ENCODE measurements at regions not wholly inside any gene's neighbourhood (a gene's known extent, or its start where the extent isn't known, plus 50 kb on each side); places are given as distances from the start of the nearest gene placed in this dataset.

DNA sequence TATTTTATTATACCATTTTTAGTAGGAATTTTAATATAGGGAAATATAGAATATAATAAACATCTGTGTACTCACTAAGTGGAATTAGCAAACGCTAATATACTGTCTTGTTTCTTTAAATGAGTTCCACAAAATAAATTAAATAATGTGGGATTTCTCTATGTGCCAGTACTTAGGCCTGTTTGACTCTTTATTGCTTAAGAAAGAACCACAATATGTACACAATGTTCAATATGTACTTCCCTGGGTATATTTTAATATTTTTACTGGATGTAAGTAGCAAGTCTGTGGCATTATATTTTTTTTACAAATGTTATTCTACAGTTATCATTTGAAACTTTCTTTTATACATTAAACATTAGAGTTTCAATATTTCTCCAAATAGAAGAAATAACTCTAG lies 92.5 kb upstream of the CARD18 start:
- no peak for FAIRE-seq
- H3K27ac Mint-ChIP-seq (ENCODE audit: unreplicated experiment), result no peak overlapping the region

DNA sequence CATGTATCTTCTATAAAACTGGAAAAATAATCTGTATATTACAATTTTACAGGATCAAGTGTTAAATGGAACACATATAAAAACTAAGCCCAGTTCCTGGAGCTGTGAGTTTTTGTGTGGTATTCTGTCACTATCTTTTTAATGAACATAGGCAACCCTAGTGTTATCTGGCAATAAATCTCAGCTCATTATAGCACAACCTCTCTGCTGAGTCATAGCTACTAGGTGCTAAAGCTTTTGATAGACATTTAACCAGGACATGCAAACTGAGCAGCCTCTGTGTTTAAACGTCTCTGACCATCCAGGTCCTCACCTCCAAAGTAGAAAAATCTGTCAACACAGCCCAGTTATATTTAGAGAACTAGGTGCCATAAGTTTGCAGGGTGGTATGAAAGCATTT lies 91.0 kb upstream of the CARD18 start:
- Mint-ChIP-seq H3K9me3 (ENCODE audit: unreplicated experiment) (no peaks in the 10 kb centered on the region), H3K27me3 (ENCODE audit: low read depth, unreplicated experiment) (no peaks in the 10 kb centered on the region), H3K36me3 (ENCODE audit: low read depth, unreplicated experiment) (no peaks in the 10 kb centered on the region), H3K4me3 (ENCODE audit: unreplicated experiment) (no peak overlapping the region), H3K4me1 (ENCODE audit: low read depth, unreplicated experiment) (peaks cover 22% of the 10 kb centered on the region), H3K27ac (ENCODE audit: unreplicated experiment) (no peak overlapping the region)
- Histone ChIP-seq H3K36me3 (ENCODE audit: insufficient read depth, low read length) (no peaks in the 10 kb centered on the region), H3K4me2 (ENCODE audit: low read length) (no peak overlapping the region), H3K27ac (ENCODE audit: low read depth, low read length) (no peak overlapping the region), H3K27me3 (ENCODE audit: insufficient read depth, low read length) (no peaks in the 10 kb centered on the region), H3K79me2 (ENCODE audit: insufficient read depth, low read length) (no peaks in the 10 kb centered on the region), H4K20me1 (ENCODE audit: insufficient read depth, low read length) (no peaks in the 10 kb centered on the region), H3K9me3 (ENCODE audit: insufficient read depth, low read depth, low read length) (no peaks in the 10 kb centered on the region), H3K4me3 (ENCODE audit: insufficient read depth, low read depth, low read length) (no peak overlapping the region), H2AFZ (ENCODE audit: low read depth, low read length) (no peak overlapping the region), H3K4me1 (ENCODE audit: insufficient read depth, low read length) (no peaks in the 10 kb centered on the region), H3K9ac (ENCODE audit: low read length) (no peak overlapping the region)
- DNase-seq (ENCODE audit: low read depth), result no peak
- TF ChIP-seq EZH2 (IDR thresholded peaks at IDR 0.05; ENCODE audit: insufficient read depth, low read length), result no peak
- TF ChIP-seq, protein P1, sequence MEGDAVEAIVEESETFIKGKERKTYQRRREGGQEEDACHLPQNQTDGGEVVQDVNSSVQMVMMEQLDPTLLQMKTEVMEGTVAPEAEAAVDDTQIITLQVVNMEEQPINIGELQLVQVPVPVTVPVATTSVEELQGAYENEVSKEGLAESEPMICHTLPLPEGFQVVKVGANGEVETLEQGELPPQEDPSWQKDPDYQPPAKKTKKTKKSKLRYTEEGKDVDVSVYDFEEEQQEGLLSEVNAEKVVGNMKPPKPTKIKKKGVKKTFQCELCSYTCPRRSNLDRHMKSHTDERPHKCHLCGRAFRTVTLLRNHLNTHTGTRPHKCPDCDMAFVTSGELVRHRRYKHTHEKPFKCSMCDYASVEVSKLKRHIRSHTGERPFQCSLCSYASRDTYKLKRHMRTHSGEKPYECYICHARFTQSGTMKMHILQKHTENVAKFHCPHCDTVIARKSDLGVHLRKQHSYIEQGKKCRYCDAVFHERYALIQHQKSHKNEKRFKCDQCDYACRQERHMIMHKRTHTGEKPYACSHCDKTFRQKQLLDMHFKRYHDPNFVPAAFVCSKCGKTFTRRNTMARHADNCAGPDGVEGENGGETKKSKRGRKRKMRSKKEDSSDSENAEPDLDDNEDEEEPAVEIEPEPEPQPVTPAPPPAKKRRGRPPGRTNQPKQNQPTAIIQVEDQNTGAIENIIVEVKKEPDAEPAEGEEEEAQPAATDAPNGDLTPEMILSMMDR (IDR thresholded peaks at IDR 0.05; ENCODE audit: insufficient read depth, low read depth, low read length), result no peak
- FAIRE-seq, result no peak

More for the DNA sequence above, 92.5 kb upstream of the CARD18 start:
- H3K36me3 Mint-ChIP-seq (ENCODE audit: low read depth, unreplicated experiment), result no peaks in the 10 kb centered on the region
- H3K4me3 Mint-ChIP-seq (ENCODE audit: unreplicated experiment), result no peak overlapping the region
- no peak for TF ChIP-seq EZH2 (IDR thresholded peaks at IDR 0.05; ENCODE audit: insufficient read depth, low read length)
- TF ChIP-seq, protein P1 (IDR thresholded peaks at IDR 0.05; ENCODE audit: insufficient read depth, low read depth, low read length), result no peak
- no peak overlapping the region for H3K4me2 ChIP-seq (ENCODE audit: low read length)
- H3K9me3 Mint-ChIP-seq (ENCODE audit: unreplicated experiment), result no peaks in the 10 kb centered on the region
- H2AFZ ChIP-seq (ENCODE audit: low read depth, low read length), result no peak overlapping the region
- H3K79me2 ChIP-seq (ENCODE audit: insufficient read depth, low read length), result no peaks in the 10 kb centered on the region
- no peak overlapping the region for H3K4me3 ChIP-seq (ENCODE audit: insufficient read depth, low read depth, low read length)
- DNase-seq (ENCODE audit: low read depth), result no peak
- no peaks in the 10 kb centered on the region for H3K36me3 ChIP-seq (ENCODE audit: insufficient read depth, low read length)
- H3K4me1 Mint-ChIP-seq (ENCODE audit: low read depth, unreplicated experiment), result peaks cover 17% of the 10 kb centered on the region
- no peaks in the 10 kb centered on the region for H3K27me3 Mint-ChIP-seq (ENCODE audit: low read depth, unreplicated experiment)
- H4K20me1 ChIP-seq (ENCODE audit: insufficient read depth, low read length), result no peaks in the 10 kb centered on the region
- H3K4me1 ChIP-seq (ENCODE audit: insufficient read depth, low read length), result no peaks in the 10 kb centered on the region
- no peak overlapping the region for H3K27ac ChIP-seq (ENCODE audit: low read depth, low read length)
- no peak overlapping the region for H3K9ac ChIP-seq (ENCODE audit: low read length)
- no peaks in the 10 kb centered on the region for H3K27me3 ChIP-seq (ENCODE audit: insufficient read depth, low read length)
- H3K9me3 ChIP-seq (ENCODE audit: insufficient read depth, low read depth, low read length), result no peaks in the 10 kb centered on the region

DNA sequence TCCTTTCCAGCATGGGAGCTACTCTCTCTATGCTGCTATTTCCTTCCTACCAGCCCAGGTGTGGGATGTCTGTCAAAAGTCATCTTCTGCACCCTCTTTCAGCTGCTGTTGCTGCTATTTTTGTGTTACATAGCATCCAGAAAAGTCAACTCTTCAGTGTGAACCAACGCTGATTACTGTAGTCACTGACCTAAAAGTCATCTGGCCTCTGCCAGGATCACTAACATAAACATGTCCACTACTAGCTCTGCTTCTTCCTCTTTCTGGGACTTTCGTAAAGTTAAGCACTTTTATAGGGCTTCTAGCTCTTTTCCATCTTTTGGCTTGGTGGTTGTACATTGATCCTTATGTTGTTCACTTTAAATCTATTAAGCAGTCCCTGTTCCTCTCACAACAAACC lies 90.2 kb upstream of the CARD18 start:
- Histone ChIP-seq H3K4me1 (ENCODE audit: insufficient read depth, low read length) (no peaks in the 10 kb centered on the region), H3K36me3 (ENCODE audit: insufficient read depth, low read length) (no peaks in the 10 kb centered on the region), H2AFZ (ENCODE audit: low read depth, low read length) (no peak overlapping the region), H3K4me3 (ENCODE audit: insufficient read depth, low read depth, low read length) (no peak overlapping the region), H3K9me3 (ENCODE audit: insufficient read depth, low read depth, low read length) (no peaks in the 10 kb centered on the region), H3K27ac (ENCODE audit: low read depth, low read length) (no peak overlapping the region), H3K79me2 (ENCODE audit: insufficient read depth, low read length) (no peaks in the 10 kb centered on the region), H3K27me3 (ENCODE audit: insufficient read depth, low read length) (no peaks in the 10 kb centered on the region), H3K9ac (ENCODE audit: low read length) (no peak overlapping the region), H4K20me1 (ENCODE audit: insufficient read depth, low read length) (no peaks in the 10 kb centered on the region), H3K4me2 (ENCODE audit: low read length) (no peak overlapping the region)
- FAIRE-seq (no peak), DNase-seq (ENCODE audit: low read depth) (no peak)
- Mint-ChIP-seq H3K4me1 (ENCODE audit: low read depth, unreplicated experiment) (peaks cover 22% of the 10 kb centered on the region), H3K9me3 (ENCODE audit: unreplicated experiment) (no peaks in the 10 kb centered on the region), H3K36me3 (ENCODE audit: low read depth, unreplicated experiment) (no peaks in the 10 kb centered on the region), H3K27me3 (ENCODE audit: low read depth, unreplicated experiment) (no peaks in the 10 kb centered on the region), H3K4me3 (ENCODE audit: unreplicated experiment) (no peak overlapping the region), H3K27ac (ENCODE audit: unreplicated experiment) (no peak overlapping the region)
- no peak for TF ChIP-seq EZH2 (IDR thresholded peaks at IDR 0.05; ENCODE audit: insufficient read depth, low read length)
- TF ChIP-seq, protein P1 (IDR thresholded peaks at IDR 0.05; ENCODE audit: insufficient read depth, low read depth, low read length), result no peak
